H1 (cell line): ENCODE measurements at regions not wholly inside any gene's neighbourhood (a gene's known extent, or its start where the extent isn't known, plus 50 kb on each side); places are given as distances from the start of the nearest gene placed in this dataset.
"Not testable (repeated sequence)": the region's sequence is repeated elsewhere in the genome, so short reads cannot be mapped to it uniquely, and the experiment has no call there.

Experiments
- CTCF ChIA-PET: fragments of 300-600 bp; sonication (Branson Sonifier 250); formaldehyde crosslinking; loops from one replicate; lab custom pipeline; 2021; ENCODE audit not compliant: partially characterized antibody; lab: Charles Lee
- POLR2A ChIA-PET: fragments of 300-600 bp; sonication (Branson Sonifier 250); formaldehyde crosslinking; loops from one replicate; lab custom pipeline; 2021; ENCODE audit warnings: inconsistent platforms; ENCODE audit not compliant: partially characterized antibody; lab: Charles Lee
- DNase-seq, 2 experiments: peaks; one replicate each; pipeline versions ENCODE4 v3.0.0 to v3.0.0-alpha.2; 2010 to 2022; ENCODE audit warnings: low spot score in 2 of 2, low read depth in 1 of 2, mixed read lengths in 1 of 2
- FAIRE-seq: peaks from 2 replicates; lab custom pipeline; 2011; peaks lifted over from hg19 to GRCh38; lab: Jason Lieb, UNC
- H2AFZ ChIP-seq: 2 replicates; pipeline ENCODE4 v1.8.1; 2012; ENCODE audit warnings: low read length, inconsistent platforms
- H2AK5ac ChIP-seq: 2 replicates; pipeline ENCODE4 v1.6.1; 2013; ENCODE audit warnings: low read depth, low read length
- H2BK120ac ChIP-seq: replicated peaks from 2 replicates; pipeline ENCODE3; 2013; ENCODE audit warnings: low read depth, low read length, inconsistent platforms
- H2BK12ac ChIP-seq: 2 replicates; pipeline ENCODE4 v1.6.1; 2013; ENCODE audit warnings: low read depth, low read length
- H2BK15ac ChIP-seq: 2 replicates; pipeline ENCODE4 v1.6.1; 2013; ENCODE audit warnings: low read length
- H2BK20ac ChIP-seq: 2 replicates; pipeline ENCODE4 v1.6.1; 2013; ENCODE audit warnings: low read length
- H2BK5ac ChIP-seq: 2 replicates; pipeline ENCODE4 v1.6.1; 2013; ENCODE audit warnings: low read depth, low read length
- H3K14ac ChIP-seq: 2 replicates; pipeline ENCODE4 v1.6.1; 2013; ENCODE audit warnings: inconsistent platforms; ENCODE audit not compliant: insufficient read length
- H3K18ac ChIP-seq: 2 replicates; pipeline ENCODE4 v1.6.1; 2013; ENCODE audit warnings: low read length; ENCODE audit errors: extremely low read depth
- H3K23ac ChIP-seq: 2 replicates; pipeline ENCODE4 v1.6.1; 2013; ENCODE audit warnings: inconsistent platforms; ENCODE audit not compliant: insufficient read length
- H3K23me2 ChIP-seq: 2 replicates; pipeline ENCODE4 v1.6.1; 2013; ENCODE audit warnings: low read depth, low read length
- H3K27ac ChIP-seq: 2 replicates; pipeline ENCODE4 v1.6.1; 2011; ENCODE audit warnings: low read depth, low read length, inconsistent platforms
- H3K27me3 ChIP-seq, 4 experiments: replicated peaks in 1 of 4; 1 replicate in 1 of 4; 2 replicates in 3 of 4; pipeline versions ENCODE4 v1.6.1 to v1.8.1; 2011 to 2013; ENCODE audit warnings: low read length in 3 of 4, mild to moderate bottlenecking in 3 of 4, inconsistent platforms in 2 of 4, mixed read lengths in 2 of 4, moderate library complexity in 1 of 4; ENCODE audit not compliant: control insufficient read depth in 3 of 4, insufficient read depth in 3 of 4; ENCODE audit errors: extremely low read depth in 1 of 4
- H3K36me3 ChIP-seq, 4 experiments: 2 replicates each; pipeline versions ENCODE4 v1.6.1 to v1.8.1; 2011 to 2013; ENCODE audit warnings: mild to moderate bottlenecking in 4 of 4, low read length in 3 of 4, moderate library complexity in 2 of 4, control low read depth in 1 of 4, inconsistent platforms in 1 of 4; ENCODE audit not compliant: insufficient read depth in 4 of 4, control insufficient read depth in 2 of 4
- H3K4ac ChIP-seq: replicated peaks from 2 replicates; pipeline ENCODE3; 2013; ENCODE audit warnings: low read length, low read depth, mixed read lengths, inconsistent platforms; ENCODE audit not compliant: insufficient read length
- H3K4me1 ChIP-seq, 4 experiments: replicated peaks in 1 of 4; 1 replicate in 1 of 4; 2 replicates in 3 of 4; pipeline versions ENCODE4 v1.6.1 to v1.8.1; 2011 to 2013; ENCODE audit warnings: low read length in 3 of 4, inconsistent platforms in 2 of 4, mixed read lengths in 1 of 4; ENCODE audit not compliant: insufficient read depth in 4 of 4, control insufficient read depth in 3 of 4
- H3K4me2 ChIP-seq, 2 experiments: 2 replicates each; pipeline versions ENCODE4 v1.6.1 to v1.8.1; 2011 to 2013; ENCODE audit warnings: low read depth in 2 of 2, low read length in 2 of 2, control low read depth in 1 of 2, inconsistent platforms in 1 of 2, mild to moderate bottlenecking in 1 of 2; ENCODE audit not compliant: insufficient read depth in 1 of 2
- H3K4me3 ChIP-seq, 4 experiments: fragments of 200-600, 300-600 bp in 1 of 4; sonication (generic), shearing (Covaris generic), sonication (Bioruptor Twin) in 1 of 4; 2 replicates each; pipeline versions ENCODE4 v1.5.1 to v1.8.1; 2011 to 2016; ENCODE audit warnings: low read length in 4 of 4, low read depth in 3 of 4, control low read depth in 2 of 4, inconsistent platforms in 2 of 4, mild to moderate bottlenecking in 2 of 4, mixed read lengths in 1 of 4, moderate library complexity in 1 of 4; ENCODE audit not compliant: insufficient read depth in 2 of 4; ENCODE audit errors: extremely low read depth in 1 of 4
- H3K56ac ChIP-seq: replicated peaks from 2 replicates; pipeline ENCODE3; 2013; ENCODE audit warnings: low read depth, mild to moderate bottlenecking, mixed read lengths, low read length, inconsistent platforms; ENCODE audit not compliant: insufficient read length
- H3K79me1 ChIP-seq: 2 replicates; pipeline ENCODE4 v1.6.1; 2013; ENCODE audit warnings: low read depth, low read length, control low read depth
- H3K79me2 ChIP-seq, 2 experiments: 2 replicates each; pipeline versions ENCODE4 v1.6.1 to v1.8.1; 2012 to 2013; ENCODE audit warnings: low read length in 2 of 2, mild to moderate bottlenecking in 2 of 2, inconsistent platforms in 1 of 2; ENCODE audit not compliant: insufficient read depth in 2 of 2, control insufficient read depth in 1 of 2
- H3K9ac ChIP-seq, 4 experiments: replicated peaks in 1 of 4; 1 replicate in 1 of 4; 2 replicates in 3 of 4; pipeline versions ENCODE4 v1.6.1 to v1.8.1; 2011 to 2013; ENCODE audit warnings: low read depth in 3 of 4, low read length in 3 of 4, control low read depth in 2 of 4, mild to moderate bottlenecking in 2 of 4, moderate library complexity in 2 of 4, inconsistent platforms in 1 of 4; ENCODE audit errors: extremely low read depth in 1 of 4
- H3K9me3 ChIP-seq, 2 experiments: 2 replicates each; pipeline versions ENCODE4 v1.6.1 to v1.8.1; 2012 to 2013; ENCODE audit warnings: mild to moderate bottlenecking in 2 of 2, moderate library complexity in 2 of 2, control low read depth in 1 of 2, inconsistent platforms in 1 of 2, low read depth in 1 of 2, low read length in 1 of 2, mixed read lengths in 1 of 2; ENCODE audit not compliant: insufficient read depth in 2 of 2
- H4K20me1 ChIP-seq, 2 experiments: replicated peaks in 1 of 2; 2 replicates each; pipeline versions ENCODE3 to v1.8.1; 2011 to 2013; ENCODE audit warnings: inconsistent platforms in 2 of 2, low read length in 2 of 2, mild to moderate bottlenecking in 1 of 2; ENCODE audit not compliant: insufficient read depth in 2 of 2, control insufficient read depth in 1 of 2
- H4K5ac ChIP-seq: 2 replicates; pipeline ENCODE4 v1.6.1; 2013; ENCODE audit warnings: low read length, low read depth, mixed read lengths, inconsistent platforms; ENCODE audit not compliant: insufficient read length
- H4K8ac ChIP-seq: 2 replicates; pipeline ENCODE4 v1.8.0; 2013; ENCODE audit warnings: mild to moderate bottlenecking, moderate library complexity, low read length, inconsistent platforms; ENCODE audit not compliant: insufficient read depth; ENCODE audit errors: extremely low read depth
- H4K91ac ChIP-seq: replicated peaks from 2 replicates; pipeline ENCODE3; 2013; ENCODE audit warnings: low read length, mixed read lengths, inconsistent platforms; ENCODE audit not compliant: insufficient read length
- WGBS, 2 experiments: shearing (Covaris generic) in 1 of 2; methylation state at CpG; one replicate each; pipeline versions ENCODE4 v1.1.6 to v1.1.7; 2013 to 2015; ENCODE audit warnings: low lambda C conversion rate in 2 of 2, mixed read lengths in 2 of 2, inconsistent platforms in 1 of 2, low coverage in 1 of 2, missing lambda C conversion rate in 1 of 2; ENCODE audit not compliant: insufficient replicate concordance in 2 of 2, insufficient coverage in 1 of 2, insufficient read length in 1 of 2; ENCODE audit errors: extremely low coverage in 1 of 2, missing lambda C conversion rate in 1 of 2; 5-methylcytosine and 5-hydroxymethylcytosine counted together

DNA sequence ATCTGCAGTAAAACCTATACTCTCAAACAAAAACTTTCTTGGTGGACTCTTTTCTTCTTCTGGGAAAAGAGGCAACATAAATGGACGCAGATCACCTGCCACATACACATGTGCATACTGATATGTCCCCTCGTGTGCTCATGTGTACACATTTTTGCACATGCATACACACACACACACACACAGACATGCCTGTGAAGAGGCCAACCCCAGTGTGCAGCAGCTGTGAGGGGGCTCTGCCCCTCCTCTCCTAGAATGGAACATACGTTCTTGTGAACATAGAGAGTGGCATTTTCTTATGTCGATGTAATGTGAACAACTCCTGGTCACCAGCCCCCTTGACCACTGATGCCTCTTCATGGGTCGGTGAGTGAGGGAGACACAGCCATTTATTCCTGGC lies 188.9 kb upstream of the PLGLB2 start:
- H4K91ac ChIP-seq, FAIRE-seq, H2AK5ac ChIP-seq, H3K4ac ChIP-seq, H2BK5ac ChIP-seq, H3K18ac ChIP-seq, H4K5ac ChIP-seq, H3K4me2 ChIP-seq, H4K8ac ChIP-seq, H3K4me3 ChIP-seq, H3K79me1 ChIP-seq, H2BK120ac ChIP-seq, H3K9ac ChIP-seq, H3K56ac ChIP-seq, H2BK15ac ChIP-seq, H3K9me3 ChIP-seq, CTCF ChIA-PET, H2AFZ ChIP-seq, H3K79me2 ChIP-seq, H3K14ac ChIP-seq, H4K20me1 ChIP-seq, H3K23ac ChIP-seq, H3K23me2 ChIP-seq, H3K27ac ChIP-seq, H3K27me3 ChIP-seq, H3K36me3 ChIP-seq, H2BK12ac ChIP-seq, H3K4me1 ChIP-seq, H2BK20ac ChIP-seq, POLR2A ChIA-PET, DNase-seq: not testable (repeated sequence)
- WGBS, 2 experiments: 0% methylated on average over 1 of the region's 5 CpGs; no CpG with 5 or more reads in 1 of the 2 experiments

DNA sequence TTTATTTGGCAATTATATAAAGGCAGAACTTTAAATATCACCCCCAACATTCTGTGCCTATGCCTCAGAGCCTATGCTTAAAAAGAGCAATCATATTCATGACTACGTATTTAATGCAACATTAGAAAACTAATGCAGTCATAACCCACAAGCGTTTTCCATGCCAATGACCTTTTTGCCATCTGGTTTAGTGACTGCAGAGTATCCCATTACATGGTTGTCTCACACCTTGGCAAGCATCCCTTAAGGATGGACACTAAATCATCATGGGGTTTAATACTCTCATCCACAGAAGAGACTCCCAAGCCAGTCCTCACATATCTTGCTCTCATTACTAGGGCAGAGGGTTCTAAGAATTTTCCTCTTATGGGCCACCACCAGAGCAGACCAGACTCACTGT lies 188.2 kb upstream of the PLGLB2 start:
- H3K4ac ChIP-seq, H2BK5ac ChIP-seq, H4K20me1 ChIP-seq, DNase-seq, H3K9me3 ChIP-seq, H3K27me3 ChIP-seq, CTCF ChIA-PET, H4K8ac ChIP-seq, H2BK120ac ChIP-seq, H3K36me3 ChIP-seq, H3K27ac ChIP-seq, H3K18ac ChIP-seq, H4K5ac ChIP-seq, H2AFZ ChIP-seq, H3K9ac ChIP-seq, H4K91ac ChIP-seq, H2BK20ac ChIP-seq, H3K56ac ChIP-seq, H3K79me1 ChIP-seq, H3K23me2 ChIP-seq, H2AK5ac ChIP-seq, H3K79me2 ChIP-seq, H3K4me3 ChIP-seq, H2BK12ac ChIP-seq, POLR2A ChIA-PET, FAIRE-seq, H3K23ac ChIP-seq, H2BK15ac ChIP-seq, H3K4me1 ChIP-seq, H3K4me2 ChIP-seq, H3K14ac ChIP-seq: not testable (repeated sequence)
- WGBS, 2 experiments: no CpG with 5 or more reads among the region's 2 CpGs
